HepG2 (cell line): ENCODE measurements at regions not wholly inside any gene's neighbourhood (a gene's known extent, or its start where the extent isn't known, plus 50 kb on each side); places are given as distances from the start of the nearest gene placed in this dataset.

Source experiments
- ATAC-seq: fragments of 200-7000 bp; cut with Tn5 transposase; 3 replicates; pipeline ENCODE4 v1.9.1; 2020; ENCODE audit warnings: mild to moderate bottlenecking, moderate library complexity
- BruUV-seq: library from RNA; stranded (reverse); fragments of 400-500 nt; replicated peaks from 2 replicates; lab custom pipeline; 2021; lab: Mats Ljungman, UMichigan
- CTCF ChIA-PET: fragments of 300-600 bp; formaldehyde crosslinking; extraction: SDS; loops from one replicate; lab custom pipeline; 2021; ENCODE audit warnings: low total read pairs, inconsistent platforms, low intra/inter-chr PET ratio; lab: Yijun Ruan, JAX
- POLR2A ChIA-PET: fragments of 350-600 bp; sonication (Branson Sonifier 250); formaldehyde crosslinking; loops from one replicate; lab custom pipeline; 2020; ENCODE audit warnings: antibody characterized with exemption, inconsistent platforms; lab: Yijun Ruan, JAX
- DNase-seq: peaks from one replicate; pipeline ENCODE4 v3.0.0-alpha.2; 2015; ENCODE audit warnings: low spot score
- FAIRE-seq: peaks from 3 replicates; lab custom pipeline; 2011; peaks lifted over from hg19 to GRCh38; lab: Jason Lieb, UNC
- H2AFZ ChIP-seq: one replicate; pipeline ENCODE4 v1.6.1; 2011; ENCODE audit warnings: low read length, inconsistent platforms
- H3K27ac ChIP-seq: fragments of 300-600 bp; 3 replicates; pipeline ENCODE4 v1.8.0; 2011; ENCODE audit warnings: mixed run types, mild to moderate bottlenecking, mixed read lengths, low read length, inconsistent platforms; ENCODE audit not compliant: insufficient read depth; ENCODE audit errors: extremely low read length
- H3K27me3 ChIP-seq, 2 experiments: fragments of 200-600 bp in 1 of 2; 2 replicates in 1 of 2; 3 replicates in 1 of 2; pipeline versions ENCODE4 v1.6.0 to v1.8.0; 2011; ENCODE audit warnings: low read length in 2 of 2, mild to moderate bottlenecking in 2 of 2, moderate library complexity in 2 of 2, inconsistent platforms in 1 of 2; ENCODE audit not compliant: insufficient read depth in 2 of 2, control insufficient read depth in 1 of 2
- H3K36me3 ChIP-seq, 2 experiments: fragments of 200-600 bp in 1 of 2; replicated peaks in 1 of 2; 2 replicates in 1 of 2; 3 replicates in 1 of 2; pipeline versions ENCODE4 v1.5.1 to v1.8.0; 2011; ENCODE audit warnings: low read length in 2 of 2, inconsistent platforms in 1 of 2; ENCODE audit not compliant: insufficient read depth in 2 of 2, control insufficient read depth in 1 of 2
- H3K4me1 ChIP-seq: 2 replicates; pipeline ENCODE4 v1.5.1; 2012; ENCODE audit warnings: low read length, inconsistent platforms; ENCODE audit not compliant: insufficient read depth
- H3K4me2 ChIP-seq: 2 replicates; pipeline ENCODE4 v1.6.0; 2011; ENCODE audit warnings: low read depth, low read length, inconsistent platforms
- H3K4me3 ChIP-seq, 3 experiments: fragments of 200-600 bp in 1 of 3; sonication (generic), shearing (Covaris generic) in 1 of 3; replicated peaks in 1 of 3; 2 replicates each; pipeline ENCODE4 v1.5.1; 2011 to 2016; ENCODE audit warnings: low read length in 3 of 3, inconsistent platforms in 2 of 3, low read depth in 2 of 3, mild to moderate bottlenecking in 2 of 3, control low read depth in 1 of 3, mixed read lengths in 1 of 3; ENCODE audit not compliant: insufficient read depth in 1 of 3
- H3K79me2 ChIP-seq: one replicate; pipeline ENCODE4 v1.6.1; 2011; ENCODE audit warnings: low read length, inconsistent platforms; ENCODE audit not compliant: insufficient read depth
- H3K9ac ChIP-seq: 2 replicates; pipeline ENCODE4 v1.6.0; 2011; ENCODE audit warnings: mild to moderate bottlenecking, low read depth, low read length, inconsistent platforms; ENCODE audit not compliant: insufficient read depth
- H3K9me3 ChIP-seq: 2 replicates; pipeline ENCODE4 v1.5.1; 2012; ENCODE audit warnings: mild to moderate bottlenecking, low read length
- H4K20me1 ChIP-seq: 2 replicates; pipeline ENCODE4 v1.6.0; 2011; ENCODE audit warnings: inconsistent platforms, mild to moderate bottlenecking, low read length, moderate library complexity; ENCODE audit not compliant: insufficient read depth
- KDM4B ChIP-seq: sonication (generic); formaldehyde crosslinking; IDR thresholded peaks from 2 replicates; pipeline ENCODE4 v1.4.0; 2020; ENCODE audit warnings: missing genetic modification reagents
- MAFK ChIP-seq, 2 experiments: IDR thresholded peaks in 1 of 2; conservative IDR thresholded peaks in 1 of 2; 2 replicates each; pipeline ENCODE4 v1.6.1; 2011; ENCODE audit warnings: improper control_type of control experiment in 2 of 2, low read length in 2 of 2
- ZBTB37 ChIP-seq: sonication (generic); formaldehyde crosslinking; IDR thresholded peaks from 2 replicates; pipeline ENCODE4 v1.4.0; 2020; ENCODE audit warnings: mild to moderate bottlenecking, missing genetic modification reagents
- ZBTB39 ChIP-seq: sonication (generic); formaldehyde crosslinking; IDR thresholded peaks from 2 replicates; pipeline ENCODE4 v1.5.0; 2020; ENCODE audit warnings: missing genetic modification reagents
- ZNF546 ChIP-seq: sonication (generic); formaldehyde crosslinking; conservative IDR thresholded peaks from 2 replicates; pipeline ENCODE4 v1.8.1; 2023; ENCODE audit warnings: mild to moderate bottlenecking, missing genetic modification reagents
- WGBS: methylation state at CpG from one replicate; pipeline ENCODE4 v1.1.6; 2017; ENCODE audit warnings: low lambda C conversion rate; 5-methylcytosine and 5-hydroxymethylcytosine counted together
- in situ Hi-C: cut with HindIII; loops from 2 replicates; pipeline ENCODE4 v1.10.0; 2017; ENCODE audit warnings: low pct_unique_long_range_greater_than_20kb; ENCODE audit not compliant: extremely low pct_ligation_motif_present
- intact Hi-C: fragments of 100-400 bp; cut with micrococcal nuclease; formaldehyde crosslinking; loops from one replicate; pipeline ENCODE4 v1.10.0; 2022; ENCODE audit not compliant: unreplicated experiment

- FAIRE-seq (no peak), DNase-seq (no peak), ATAC-seq (no peak)
- no peaks in the 10 kb centered on the region for H3K9me3 ChIP-seq
- in situ Hi-C loops (no loop called here), intact Hi-C loops (no loop called here)
- CTCF ChIA-PET, result no interaction called here
- H3K79me2 ChIP-seq, result no peaks in the 10 kb centered on the region
- POLR2A ChIA-PET, result no interaction called here
- no peak overlapping the region for H3K4me3 ChIP-seq
- H3K4me1 ChIP-seq, result peaks cover 7% of the 10 kb centered on the region; the same call in 1 of the 2 replicates
- 43% methylated on average over 2 of the region's 2 CpGs for WGBS
- H3K9ac ChIP-seq, result no peak overlapping the region
- no TSS peak for BruUV-seq
- H4K20me1 ChIP-seq, result no peaks in the 10 kb centered on the region
- no peak overlapping the region for H3K4me2 ChIP-seq
- peaks cover 2 to 4% of the 10 kb centered on the region in 2 experiments; a peak in 3 of 5 replicates for H3K27me3 ChIP-seq
- H3K36me3 ChIP-seq, result no peaks in the 10 kb centered on the region
- H2AFZ ChIP-seq, result no peak overlapping the region
- H3K27ac ChIP-seq, result no peak overlapping the region
- TF ChIP-seq ZBTB39 (CRISPR knock-in tag), result no peak
- no peak for TF ChIP-seq KDM4B
- TF ChIP-seq ZNF546 (CRISPR knock-in tag), result no peak
- TF ChIP-seq MAFK (conservative IDR thresholded peaks at IDR 0.05 in 1 of 2, IDR thresholded peaks at IDR 0.05 in 1 of 2; ENCODE audit: low read length in 2 of 2), result 0 out of 4 replicates have a peak, but pooled peaks of 1 of the 2 experiments have one; percentile 16
- TF ChIP-seq ZBTB37 (CRISPR knock-in tag), result no peak
Observed at GRCh38 chr9:87243602-87244001, 254.1 kb upstream of the DAPK1 start.
